Keratinocyte (primary cell): ENCODE measurements at regions not wholly inside any gene's neighbourhood (a gene's known extent, or its start where the extent isn't known, plus 50 kb on each side); places are given as distances from the start of the nearest gene placed in this dataset.

Source experiments
- DNase-seq: peaks from one replicate; pipeline ENCODE4 v3.0.0-alpha.2; 2011; ENCODE audit warnings: low read depth, missing footprints, low spot score
- FAIRE-seq: peaks from 2 replicates; lab custom pipeline; 2011; peaks lifted over from hg19 to GRCh38; lab: Jason Lieb, UNC
- H2AFZ ChIP-seq: 2 replicates; pipeline ENCODE4 v1.6.0; 2012; ENCODE audit warnings: low read length, control low read depth, inconsistent platforms; ENCODE audit not compliant: control insufficient read depth
- H3K27ac ChIP-seq: 2 replicates; pipeline ENCODE4 v1.5.1; 2011; ENCODE audit warnings: low read length; ENCODE audit not compliant: control insufficient read depth, insufficient read depth
- H3K27me3 ChIP-seq: 3 replicates; pipeline ENCODE4 v1.6.0; 2011; ENCODE audit warnings: low read length; ENCODE audit not compliant: control insufficient read depth, insufficient read depth; ENCODE audit errors: extremely low read depth
- H3K36me3 ChIP-seq, 2 experiments: 2 replicates in 1 of 2; 3 replicates in 1 of 2; pipeline ENCODE4 v1.5.1; 2011; ENCODE audit warnings: low read length in 2 of 2, mild to moderate bottlenecking in 1 of 2; ENCODE audit not compliant: control insufficient read depth in 2 of 2, insufficient read depth in 2 of 2; ENCODE audit errors: extremely low read depth in 1 of 2
- H3K4me1 ChIP-seq: 3 replicates; pipeline ENCODE4 v1.5.1; 2011; ENCODE audit warnings: low read length; ENCODE audit not compliant: control insufficient read depth, insufficient read depth; ENCODE audit errors: extremely low read depth
- H3K4me2 ChIP-seq: 3 replicates; pipeline ENCODE4 v1.6.0; 2011; ENCODE audit warnings: low read depth, low read length; ENCODE audit not compliant: control insufficient read depth, insufficient read depth; ENCODE audit errors: extremely low read depth
- H3K4me3 ChIP-seq, 3 experiments: fragments of 200-600 bp in 1 of 3; sonication (generic) in 1 of 3; 2 replicates in 2 of 3; 3 replicates in 1 of 3; pipeline ENCODE4 v1.5.1; 2011 to 2016; ENCODE audit warnings: low read length in 3 of 3, mild to moderate bottlenecking in 3 of 3, control low read depth in 2 of 3, inconsistent platforms in 1 of 3, low read depth in 1 of 3, mixed read lengths in 1 of 3, mixed run types in 1 of 3, moderate library complexity in 1 of 3; ENCODE audit not compliant: control insufficient read depth in 2 of 3, insufficient read depth in 2 of 3; ENCODE audit errors: extremely low read depth in 1 of 3
- H3K79me2 ChIP-seq: 2 replicates; pipeline ENCODE4 v1.6.0; 2012; ENCODE audit warnings: low read length; ENCODE audit not compliant: control insufficient read depth, insufficient read depth
- H3K9ac ChIP-seq: 3 replicates; pipeline ENCODE4 v1.6.0; 2011; ENCODE audit warnings: low read length; ENCODE audit not compliant: control insufficient read depth, insufficient read depth; ENCODE audit errors: extremely low read depth
- H3K9me1 ChIP-seq: 3 replicates; pipeline ENCODE4 v1.6.0; 2011; ENCODE audit warnings: low read length; ENCODE audit not compliant: control insufficient read depth, insufficient read depth; ENCODE audit errors: extremely low read depth
- H3K9me3 ChIP-seq: 2 replicates; pipeline ENCODE4 v1.5.1; 2012; ENCODE audit warnings: low read depth, low read length; ENCODE audit not compliant: control insufficient read depth
- H4K20me1 ChIP-seq: 3 replicates; pipeline ENCODE4 v1.6.0; 2011; ENCODE audit warnings: low read length; ENCODE audit not compliant: control insufficient read depth, insufficient read depth; ENCODE audit errors: extremely low read depth
- CTCF ChIP-seq, 3 experiments: IDR thresholded peaks in 1 of 3; conservative IDR thresholded peaks in 1 of 3; optimal IDR thresholded peaks in 1 of 3; 2 replicates in 2 of 3; 3 replicates in 1 of 3; pipeline versions ENCODE3 to v1.5.1; 2011; ENCODE audit warnings: low read length in 3 of 3, mild to moderate bottlenecking in 3 of 3, moderate library complexity in 2 of 3, control low read depth in 1 of 3, inconsistent platforms in 1 of 3; ENCODE audit not compliant: insufficient read depth in 2 of 3; ENCODE audit errors: extremely low read depth in 1 of 3
- EZH2 ChIP-seq: IDR thresholded peaks from one replicate; pipeline ENCODE4 v1.6.1; 2012; ENCODE audit warnings: inconsistent platforms, mild to moderate bottlenecking, low read length, moderate library complexity
- dilution Hi-C: fragments of 300-500 bp; cut with MboI; formaldehyde crosslinking; loops from one replicate; pipeline ENCODE4 v1.7.0; 2020; ENCODE audit warnings: low sequenced_read_pairs; ENCODE audit not compliant: extremely low pct_ligation_motif_present

GRCh38 chr1:4972761-4973320 lies 318.4 kb downstream of the AJAP1 start:
- H3K27ac ChIP-seq = no peak overlapping the region
- no peak overlapping the region for H3K4me2 ChIP-seq
- H3K27me3 ChIP-seq = no peaks in the 10 kb centered on the region
- peaks cover 3% of the 10 kb centered on the region for H3K9me3 ChIP-seq
- no peaks in the 10 kb centered on the region for H3K9me1 ChIP-seq
- H2AFZ ChIP-seq = no peak overlapping the region
- H3K36me3 ChIP-seq = no peaks in the 10 kb centered on the region
- dilution Hi-C loops = no loop called here
- no peak overlapping the region for H3K4me3 ChIP-seq
- no peaks in the 10 kb centered on the region for H3K79me2 ChIP-seq
- H3K4me1 ChIP-seq = no peaks in the 10 kb centered on the region
- no peak overlapping the region for H3K9ac ChIP-seq
- TF ChIP-seq CTCF (optimal IDR thresholded peaks at IDR 0.05 in 1 of 3, IDR thresholded peaks at IDR 0.05 in 1 of 3, conservative IDR thresholded peaks at IDR 0.05 in 1 of 3; ENCODE audit: extremely low read depth in 1 of 3, insufficient read depth in 2 of 3, low read length in 3 of 3) (no peak), EZH2 (no peak)
- no peak for FAIRE-seq
- no peak for DNase-seq
- H4K20me1 ChIP-seq = no peaks in the 10 kb centered on the region

GRCh38 chr1:4971666-4972065 lies 317.3 kb downstream of the AJAP1 start:
- dilution Hi-C loops = no loop called here
- no peak overlapping the region for H2AFZ ChIP-seq
- no peaks in the 10 kb centered on the region for H3K9me1 ChIP-seq
- H3K27ac ChIP-seq = no peak overlapping the region
- no peak overlapping the region for H3K4me2 ChIP-seq
- no peaks in the 10 kb centered on the region for H4K20me1 ChIP-seq
- H3K9me3 ChIP-seq = peaks cover 3% of the 10 kb centered on the region
- no peaks in the 10 kb centered on the region for H3K79me2 ChIP-seq
- H3K4me1 ChIP-seq = no peaks in the 10 kb centered on the region
- FAIRE-seq (no peak), DNase-seq (no peak)
- H3K36me3 ChIP-seq = no peaks in the 10 kb centered on the region
- H3K4me3 ChIP-seq = no peak overlapping the region
- H3K27me3 ChIP-seq = no peaks in the 10 kb centered on the region
- TF ChIP-seq CTCF (optimal IDR thresholded peaks at IDR 0.05 in 1 of 3, IDR thresholded peaks at IDR 0.05 in 1 of 3, conservative IDR thresholded peaks at IDR 0.05 in 1 of 3; ENCODE audit: extremely low read depth in 1 of 3, insufficient read depth in 2 of 3, low read length in 3 of 3) (no peak), EZH2 (no peak)
- H3K9ac ChIP-seq = no peak overlapping the region
